ENCODE measurements at regions not wholly inside any gene's neighbourhood (a gene's known extent, or its start where the extent isn't known, plus 50 kb on each side); places are given as distances from the start of the nearest gene placed in this dataset.

DNA sequence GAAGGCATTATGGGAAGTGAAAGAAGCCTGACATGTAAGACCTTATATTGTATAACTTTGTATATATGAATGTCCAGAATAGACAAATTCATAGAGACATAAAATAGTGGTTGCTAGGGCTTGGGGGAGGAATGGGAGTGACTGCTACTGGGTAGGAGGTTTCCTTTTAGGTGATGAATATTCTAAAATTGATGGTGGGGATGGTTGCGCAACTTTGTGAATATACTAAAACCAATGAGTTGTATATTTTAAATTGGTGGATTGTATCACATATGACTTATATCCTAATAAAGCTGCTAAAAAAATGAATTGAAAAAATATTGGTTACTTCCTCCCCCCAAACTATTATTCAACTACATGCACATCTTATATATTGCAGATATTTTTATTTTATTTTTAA lies 70.0 kb downstream of the UCHL1 start:
- H3K4me3 ChIP-seq (replicated peaks in 1 of 3; ENCODE audit: low read depth in 2 of 3, low read length in 3 of 3): no peak overlapping the region
- H3K27ac ChIP-seq (ENCODE audit: low read depth in 1 of 2, low read length in 2 of 2): no peak overlapping the region
- H3K27me3 ChIP-seq (ENCODE audit: control insufficient read depth in 2 of 2, insufficient read depth in 2 of 2, low read length in 2 of 2): no peaks in the 10 kb centered on the region
- H2AFZ ChIP-seq (ENCODE audit: insufficient read depth, low read depth, low read length, poor library complexity, severe bottlenecking): no peak overlapping the region
- Mint-ChIP-seq H3K4me3 (no peak overlapping the region), H3K27me3 (ENCODE audit: low read depth in 3 of 3) (no peaks in the 10 kb centered on the region), H3K4me1 (no peaks in the 10 kb centered on the region), H3K9me3 (peaks cover 0 to 5% (median under 1%) of the 10 kb centered on the region in 7 donors), H3K36me3 (no peaks in the 10 kb centered on the region), H3K27ac (no peak overlapping the region)
- DNase-seq: no peak
- no peaks in the 10 kb centered on the region for H4K20me1 ChIP-seq (ENCODE audit: insufficient read depth, low read length)
- H3K79me2 ChIP-seq (ENCODE audit: insufficient read depth, low read length): no peaks in the 10 kb centered on the region
- H3K9me3 ChIP-seq (replicated peaks in 1 of 2; ENCODE audit: control insufficient read depth in 1 of 2, insufficient read depth in 1 of 2, low read length in 2 of 2): no peaks in the 10 kb centered on the region
- no peaks in the 10 kb centered on the region for H3K36me3 ChIP-seq (replicated peaks in 1 of 2; ENCODE audit: control insufficient read depth in 1 of 2, insufficient read depth in 2 of 2, low read length in 2 of 2)
- WGBS (ENCODE audit: insufficient coverage): no CpG with 5 or more reads among the region's 1 CpG
- no peaks in the 10 kb centered on the region for H3K4me1 ChIP-seq (ENCODE audit: control insufficient read depth in 1 of 2, insufficient read depth in 2 of 2, low read length in 2 of 2)
- TF ChIP-seq, protein P1, sequence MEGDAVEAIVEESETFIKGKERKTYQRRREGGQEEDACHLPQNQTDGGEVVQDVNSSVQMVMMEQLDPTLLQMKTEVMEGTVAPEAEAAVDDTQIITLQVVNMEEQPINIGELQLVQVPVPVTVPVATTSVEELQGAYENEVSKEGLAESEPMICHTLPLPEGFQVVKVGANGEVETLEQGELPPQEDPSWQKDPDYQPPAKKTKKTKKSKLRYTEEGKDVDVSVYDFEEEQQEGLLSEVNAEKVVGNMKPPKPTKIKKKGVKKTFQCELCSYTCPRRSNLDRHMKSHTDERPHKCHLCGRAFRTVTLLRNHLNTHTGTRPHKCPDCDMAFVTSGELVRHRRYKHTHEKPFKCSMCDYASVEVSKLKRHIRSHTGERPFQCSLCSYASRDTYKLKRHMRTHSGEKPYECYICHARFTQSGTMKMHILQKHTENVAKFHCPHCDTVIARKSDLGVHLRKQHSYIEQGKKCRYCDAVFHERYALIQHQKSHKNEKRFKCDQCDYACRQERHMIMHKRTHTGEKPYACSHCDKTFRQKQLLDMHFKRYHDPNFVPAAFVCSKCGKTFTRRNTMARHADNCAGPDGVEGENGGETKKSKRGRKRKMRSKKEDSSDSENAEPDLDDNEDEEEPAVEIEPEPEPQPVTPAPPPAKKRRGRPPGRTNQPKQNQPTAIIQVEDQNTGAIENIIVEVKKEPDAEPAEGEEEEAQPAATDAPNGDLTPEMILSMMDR (IDR thresholded peaks at IDR 0.05): no peak
- intact Hi-C loops (cut with micrococcal nuclease): no loop called here
- H3K9ac ChIP-seq (ENCODE audit: insufficient read depth, low read length, poor library complexity, severe bottlenecking): no peak overlapping the region
- no peak overlapping the region for H3K4me2 ChIP-seq (replicated peaks; ENCODE audit: extremely low read depth, low read length, poor library complexity, severe bottlenecking)

DNA sequence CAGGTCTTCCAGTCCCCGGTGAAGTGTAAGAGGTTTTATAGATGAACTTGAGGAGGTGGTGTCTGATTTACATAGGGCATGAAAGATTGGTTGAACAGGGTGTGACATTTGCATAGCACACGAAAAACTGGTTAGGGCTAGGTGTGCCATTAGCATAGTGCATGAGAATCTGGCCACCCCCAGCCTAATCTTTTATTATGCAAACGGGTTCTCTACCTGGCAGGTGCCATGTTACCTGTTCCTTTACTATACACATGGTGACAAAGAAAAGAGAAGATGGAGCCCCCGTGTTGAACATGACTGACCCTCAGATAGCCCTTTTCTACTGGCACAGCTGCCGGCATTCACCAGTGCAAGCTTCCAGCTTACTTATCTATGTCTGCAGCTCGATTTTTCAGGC lies 71.0 kb downstream of the UCHL1 start:
- WGBS (ENCODE audit: insufficient coverage): 93% methylated on average over 1 of the region's 6 CpGs
- Mint-ChIP-seq H3K27me3 (ENCODE audit: low read depth in 3 of 3) (no peaks in the 10 kb centered on the region), H3K27ac (no peak overlapping the region), H3K4me3 (no peak overlapping the region), H3K4me1 (no peaks in the 10 kb centered on the region), H3K36me3 (no peaks in the 10 kb centered on the region), H3K9me3 (peaks cover 0 to 5% (median 1%) of the 10 kb centered on the region in 7 donors)
- no peaks in the 10 kb centered on the region for H3K79me2 ChIP-seq (ENCODE audit: insufficient read depth, low read length)
- no peaks in the 10 kb centered on the region for H3K36me3 ChIP-seq (replicated peaks in 1 of 2; ENCODE audit: control insufficient read depth in 1 of 2, insufficient read depth in 2 of 2, low read length in 2 of 2)
- intact Hi-C loops (cut with micrococcal nuclease): no loop called here
- H3K4me2 ChIP-seq (replicated peaks; ENCODE audit: extremely low read depth, low read length, poor library complexity, severe bottlenecking): no peak overlapping the region
- no peak overlapping the region for H3K27ac ChIP-seq (ENCODE audit: low read depth in 1 of 2, low read length in 2 of 2)
- no peak for DNase-seq
- H3K9me3 ChIP-seq (replicated peaks in 1 of 2; ENCODE audit: control insufficient read depth in 1 of 2, insufficient read depth in 1 of 2, low read length in 2 of 2): no peaks in the 10 kb centered on the region
- no peaks in the 10 kb centered on the region for H3K27me3 ChIP-seq (ENCODE audit: control insufficient read depth in 2 of 2, insufficient read depth in 2 of 2, low read length in 2 of 2)
- H3K4me1 ChIP-seq (ENCODE audit: control insufficient read depth in 1 of 2, insufficient read depth in 2 of 2, low read length in 2 of 2): no peaks in the 10 kb centered on the region
- H3K9ac ChIP-seq (ENCODE audit: insufficient read depth, low read length, poor library complexity, severe bottlenecking): no peak overlapping the region
- H4K20me1 ChIP-seq (ENCODE audit: insufficient read depth, low read length): no peaks in the 10 kb centered on the region
- TF ChIP-seq, protein P1 (IDR thresholded peaks at IDR 0.05): no peak
- no peak overlapping the region for H2AFZ ChIP-seq (ENCODE audit: insufficient read depth, low read depth, low read length, poor library complexity, severe bottlenecking)
- no peak overlapping the region for H3K4me3 ChIP-seq (replicated peaks in 1 of 3; ENCODE audit: low read depth in 2 of 3, low read length in 3 of 3)
